HFF-Myc (cell line): ENCODE measurements at regions not wholly inside any gene's neighbourhood (a gene's known extent, or its start where the extent isn't known, plus 50 kb on each side); places are given as distances from the start of the nearest gene placed in this dataset.

Experiments used
- DNase-seq: peaks from one replicate; pipeline ENCODE4 v3.0.0-alpha.2; 2011; ENCODE audit warnings: low read depth; ENCODE audit errors: extremely low read depth
- H3K4me3 ChIP-seq: replicated peaks from 2 replicates; pipeline ENCODE4 v1.5.1; 2011; ENCODE audit warnings: low read depth, mild to moderate bottlenecking, control low read depth, low read length
- TF ChIP-seq, protein P1 (sequence below): IDR thresholded peaks from 2 replicates; pipeline ENCODE4 v1.5.1; 2012; ENCODE audit warnings: mild to moderate bottlenecking, low read depth, low read length, control low read depth; ENCODE audit errors: missing control alignments

DNA sequence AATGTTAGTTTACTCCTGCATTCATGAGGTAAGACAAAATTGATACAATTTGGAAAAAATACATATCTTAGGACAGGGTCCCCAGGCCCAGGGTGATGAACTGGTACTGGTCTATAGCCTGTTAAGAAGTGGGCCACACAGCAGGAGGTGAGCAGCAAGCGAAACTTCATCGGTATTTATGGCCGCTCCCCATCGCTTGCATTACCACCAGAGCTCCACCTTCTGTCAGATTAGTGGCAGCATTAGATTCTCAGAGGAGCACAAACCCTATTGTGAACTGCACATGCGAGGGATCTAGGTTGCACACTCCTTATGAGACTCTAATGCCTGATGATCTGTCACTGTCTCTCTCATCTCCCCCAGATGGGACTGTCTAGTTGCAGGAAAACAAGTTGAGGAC lies 880.6 kb downstream of the MCTP2 start:
- TF ChIP-seq, protein P1, sequence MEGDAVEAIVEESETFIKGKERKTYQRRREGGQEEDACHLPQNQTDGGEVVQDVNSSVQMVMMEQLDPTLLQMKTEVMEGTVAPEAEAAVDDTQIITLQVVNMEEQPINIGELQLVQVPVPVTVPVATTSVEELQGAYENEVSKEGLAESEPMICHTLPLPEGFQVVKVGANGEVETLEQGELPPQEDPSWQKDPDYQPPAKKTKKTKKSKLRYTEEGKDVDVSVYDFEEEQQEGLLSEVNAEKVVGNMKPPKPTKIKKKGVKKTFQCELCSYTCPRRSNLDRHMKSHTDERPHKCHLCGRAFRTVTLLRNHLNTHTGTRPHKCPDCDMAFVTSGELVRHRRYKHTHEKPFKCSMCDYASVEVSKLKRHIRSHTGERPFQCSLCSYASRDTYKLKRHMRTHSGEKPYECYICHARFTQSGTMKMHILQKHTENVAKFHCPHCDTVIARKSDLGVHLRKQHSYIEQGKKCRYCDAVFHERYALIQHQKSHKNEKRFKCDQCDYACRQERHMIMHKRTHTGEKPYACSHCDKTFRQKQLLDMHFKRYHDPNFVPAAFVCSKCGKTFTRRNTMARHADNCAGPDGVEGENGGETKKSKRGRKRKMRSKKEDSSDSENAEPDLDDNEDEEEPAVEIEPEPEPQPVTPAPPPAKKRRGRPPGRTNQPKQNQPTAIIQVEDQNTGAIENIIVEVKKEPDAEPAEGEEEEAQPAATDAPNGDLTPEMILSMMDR = no peak
- H3K4me3 ChIP-seq = no peak overlapping the region
- DNase-seq = no peak

DNA sequence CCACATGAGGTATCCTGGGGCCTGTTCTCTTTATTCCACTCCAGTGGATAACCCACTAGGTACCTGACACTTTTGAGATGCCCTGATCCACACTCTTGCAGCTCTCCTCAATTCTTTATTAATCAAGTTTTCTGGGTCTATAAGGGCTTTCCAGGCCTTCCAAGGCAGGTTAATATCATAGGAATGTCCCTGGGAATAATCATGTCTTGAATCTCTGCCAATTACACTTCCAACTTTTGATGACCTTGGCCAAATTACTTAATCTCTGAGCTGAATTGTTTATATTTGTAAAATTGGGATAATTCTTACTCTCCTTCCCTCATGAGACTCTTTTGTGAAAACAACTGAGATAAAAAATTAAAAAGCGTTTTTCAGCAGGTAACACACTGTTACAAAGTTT lies 881.7 kb downstream of the MCTP2 start:
- TF ChIP-seq, protein P1 = no peak
- H3K4me3 ChIP-seq = no peak overlapping the region
- no peak for DNase-seq

DNA sequence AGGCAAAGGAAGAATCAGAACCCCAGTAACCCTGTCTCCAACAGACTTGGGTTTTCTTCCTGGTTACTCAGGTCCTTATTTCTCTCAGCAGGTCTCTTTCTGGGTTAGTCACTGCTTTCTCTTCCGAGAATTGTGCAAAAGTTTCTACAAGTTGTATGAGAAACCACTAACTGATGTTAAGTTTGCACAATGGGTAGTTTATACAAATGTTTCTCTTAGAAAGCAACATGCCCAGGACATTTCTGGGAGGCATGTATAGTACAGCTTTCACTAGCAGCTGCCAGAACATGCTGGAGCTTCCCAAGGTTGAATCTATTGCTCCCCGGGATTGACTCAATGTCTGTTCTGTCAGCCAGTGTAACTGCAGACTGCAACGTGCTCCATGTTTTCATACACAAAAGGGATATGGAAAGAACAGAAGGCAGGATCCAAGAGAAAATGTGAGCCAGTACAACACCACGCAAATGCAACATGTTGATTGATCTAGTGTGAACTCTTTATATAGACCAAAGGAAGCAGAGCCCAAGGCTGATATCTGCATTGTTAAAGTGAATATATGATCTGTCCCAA lies 887.8 kb downstream of the MCTP2 start:
- DNase-seq = no peak
- H3K4me3 ChIP-seq = no peak overlapping the region
- TF ChIP-seq, protein P1 = no peak

DNA sequence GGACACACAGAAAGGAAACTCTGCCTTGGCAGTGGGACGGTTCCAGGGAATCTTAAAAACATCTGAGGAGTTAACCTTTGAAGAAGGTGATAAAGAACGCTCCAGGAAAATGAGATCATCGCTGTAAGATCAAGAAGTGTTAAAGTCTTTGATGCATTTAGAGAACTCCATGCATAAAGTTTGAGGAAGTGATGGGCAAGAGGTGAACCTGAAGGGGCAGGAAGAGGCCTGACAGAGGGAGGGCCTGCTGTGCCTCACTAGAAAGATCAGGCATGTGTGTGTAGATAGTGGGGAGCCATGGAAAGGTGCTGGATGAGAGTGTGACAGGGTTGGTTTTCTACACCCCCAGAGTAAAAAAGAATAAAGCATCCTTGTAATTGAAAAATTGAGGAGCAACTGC lies 889.2 kb downstream of the MCTP2 start:
- TF ChIP-seq, protein P1 = no peak
- no peak for DNase-seq
- no peak overlapping the region for H3K4me3 ChIP-seq

DNA sequence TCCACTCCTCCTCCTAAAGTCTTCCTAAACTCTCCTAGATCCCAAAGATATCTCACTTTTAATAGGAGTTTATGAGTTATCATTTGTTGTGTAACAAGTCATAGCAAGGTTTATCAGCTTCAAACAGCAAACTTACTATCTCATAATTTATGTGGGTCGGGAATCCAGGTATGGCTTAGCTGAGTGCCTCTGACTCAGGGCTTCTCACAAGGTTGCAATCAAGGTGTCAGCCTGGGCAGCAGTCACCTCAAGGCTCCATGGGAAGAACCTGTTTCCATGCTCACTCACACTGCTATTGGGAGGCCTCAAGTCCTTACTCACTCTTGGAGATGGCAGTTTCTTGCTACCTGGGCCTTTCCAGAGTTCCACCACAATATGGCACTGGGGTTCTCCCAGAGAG lies 889.8 kb downstream of the MCTP2 start:
- no peak overlapping the region for H3K4me3 ChIP-seq
- DNase-seq = no peak
- TF ChIP-seq, protein P1 = no peak

DNA sequence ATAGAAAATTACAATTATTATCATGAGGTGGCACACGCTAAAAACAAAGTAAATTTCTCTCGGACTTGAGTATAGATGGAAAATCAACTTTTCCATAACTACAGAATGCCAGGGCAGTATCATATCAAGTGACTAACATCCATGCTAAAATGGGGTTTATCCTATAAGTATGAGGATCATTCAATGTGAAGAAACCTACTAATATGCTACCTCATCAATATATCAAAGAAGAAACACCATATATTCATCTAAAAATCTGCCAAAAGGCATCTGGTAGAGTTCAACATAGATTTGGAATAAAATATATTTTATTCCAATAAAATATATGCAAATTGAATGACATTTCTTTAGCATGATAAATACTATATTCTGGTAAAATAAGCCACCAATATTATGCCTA lies 894.4 kb downstream of the MCTP2 start:
- TF ChIP-seq, protein P1 = no peak
- DNase-seq = no peak
- no peak overlapping the region for H3K4me3 ChIP-seq

DNA sequence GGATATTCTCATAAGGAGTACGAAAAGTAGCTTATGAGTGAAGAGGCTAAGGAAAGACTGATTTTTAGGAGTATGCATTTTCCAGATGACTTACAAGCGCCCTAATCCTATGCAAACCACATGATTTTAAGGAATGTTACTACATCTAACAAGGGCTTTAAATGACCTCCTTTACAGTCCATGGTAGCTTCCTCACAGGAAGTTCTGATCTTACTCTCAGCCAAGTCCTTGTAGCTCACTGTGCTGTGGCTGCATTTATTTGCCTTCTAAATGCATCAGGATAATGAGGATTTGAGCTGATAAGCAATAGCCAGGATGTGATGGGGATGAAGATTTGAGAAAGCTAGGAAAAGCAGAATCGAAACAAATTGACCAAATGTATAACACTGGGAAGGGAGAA lies 896.0 kb downstream of the MCTP2 start:
- H3K4me3 ChIP-seq = no peak overlapping the region
- TF ChIP-seq, protein P1 = no peak
- no peak for DNase-seq
